ENCODE measurements at regions not wholly inside any gene's neighbourhood (a gene's known extent, or its start where the extent isn't known, plus 50 kb on each side); places are given as distances from the start of the nearest gene placed in this dataset.

- TF ChIP-seq EP300 (IDR thresholded peaks at IDR 0.05): no peak
- TF ChIP-seq CTCF (IDR thresholded peaks at IDR 0.05): no peak
- TF ChIP-seq POLR2A (IDR thresholded peaks at IDR 0.05): no peak
- no peak for TF ChIP-seq POLR2AphosphoS5 (IDR thresholded peaks at IDR 0.05)
These were observed 467.8 kb downstream of the ZEB2 start for GRCh38 chr2:144052083-144052482.
